H1 (cell line): ENCODE measurements at regions not wholly inside any gene's neighbourhood (a gene's known extent, or its start where the extent isn't known, plus 50 kb on each side); places are given as distances from the start of the nearest gene placed in this dataset.

ENCODE experiments used
- CTCF ChIA-PET: fragments of 300-600 bp; sonication (Branson Sonifier 250); formaldehyde crosslinking; loops from one replicate; lab custom pipeline; 2021; ENCODE audit not compliant: partially characterized antibody; lab: Charles Lee
- POLR2A ChIA-PET: fragments of 300-600 bp; sonication (Branson Sonifier 250); formaldehyde crosslinking; loops from one replicate; lab custom pipeline; 2021; ENCODE audit warnings: inconsistent platforms; ENCODE audit not compliant: partially characterized antibody; lab: Charles Lee
- DNase-seq, 2 experiments: peaks; one replicate each; pipeline versions ENCODE4 v3.0.0 to v3.0.0-alpha.2; 2010 to 2022; ENCODE audit warnings: low spot score in 2 of 2, low read depth in 1 of 2, mixed read lengths in 1 of 2
- FAIRE-seq: peaks from 2 replicates; lab custom pipeline; 2011; peaks lifted over from hg19 to GRCh38; lab: Jason Lieb, UNC
- H2AFZ ChIP-seq: 2 replicates; pipeline ENCODE4 v1.8.1; 2012; ENCODE audit warnings: low read length, inconsistent platforms
- H2AK5ac ChIP-seq: 2 replicates; pipeline ENCODE4 v1.6.1; 2013; ENCODE audit warnings: low read depth, low read length
- H2BK120ac ChIP-seq: replicated peaks from 2 replicates; pipeline ENCODE3; 2013; ENCODE audit warnings: low read depth, low read length, inconsistent platforms
- H2BK12ac ChIP-seq: 2 replicates; pipeline ENCODE4 v1.6.1; 2013; ENCODE audit warnings: low read depth, low read length
- H2BK15ac ChIP-seq: 2 replicates; pipeline ENCODE4 v1.6.1; 2013; ENCODE audit warnings: low read length
- H2BK20ac ChIP-seq: 2 replicates; pipeline ENCODE4 v1.6.1; 2013; ENCODE audit warnings: low read length
- H2BK5ac ChIP-seq: 2 replicates; pipeline ENCODE4 v1.6.1; 2013; ENCODE audit warnings: low read depth, low read length
- H3K14ac ChIP-seq: 2 replicates; pipeline ENCODE4 v1.6.1; 2013; ENCODE audit warnings: inconsistent platforms; ENCODE audit not compliant: insufficient read length
- H3K18ac ChIP-seq: 2 replicates; pipeline ENCODE4 v1.6.1; 2013; ENCODE audit warnings: low read length; ENCODE audit errors: extremely low read depth
- H3K23ac ChIP-seq: 2 replicates; pipeline ENCODE4 v1.6.1; 2013; ENCODE audit warnings: inconsistent platforms; ENCODE audit not compliant: insufficient read length
- H3K23me2 ChIP-seq: 2 replicates; pipeline ENCODE4 v1.6.1; 2013; ENCODE audit warnings: low read depth, low read length
- H3K27ac ChIP-seq: 2 replicates; pipeline ENCODE4 v1.6.1; 2011; ENCODE audit warnings: low read depth, low read length, inconsistent platforms
- H3K27me3 ChIP-seq, 4 experiments: replicated peaks in 1 of 4; 1 replicate in 1 of 4; 2 replicates in 3 of 4; pipeline versions ENCODE4 v1.6.1 to v1.8.1; 2011 to 2013; ENCODE audit warnings: low read length in 3 of 4, mild to moderate bottlenecking in 3 of 4, inconsistent platforms in 2 of 4, mixed read lengths in 2 of 4, moderate library complexity in 1 of 4; ENCODE audit not compliant: control insufficient read depth in 3 of 4, insufficient read depth in 3 of 4; ENCODE audit errors: extremely low read depth in 1 of 4
- H3K36me3 ChIP-seq, 4 experiments: 2 replicates each; pipeline versions ENCODE4 v1.6.1 to v1.8.1; 2011 to 2013; ENCODE audit warnings: mild to moderate bottlenecking in 4 of 4, low read length in 3 of 4, moderate library complexity in 2 of 4, control low read depth in 1 of 4, inconsistent platforms in 1 of 4; ENCODE audit not compliant: insufficient read depth in 4 of 4, control insufficient read depth in 2 of 4
- H3K4ac ChIP-seq: replicated peaks from 2 replicates; pipeline ENCODE3; 2013; ENCODE audit warnings: low read length, low read depth, mixed read lengths, inconsistent platforms; ENCODE audit not compliant: insufficient read length
- H3K4me1 ChIP-seq, 4 experiments: replicated peaks in 1 of 4; 1 replicate in 1 of 4; 2 replicates in 3 of 4; pipeline versions ENCODE4 v1.6.1 to v1.8.1; 2011 to 2013; ENCODE audit warnings: low read length in 3 of 4, inconsistent platforms in 2 of 4, mixed read lengths in 1 of 4; ENCODE audit not compliant: insufficient read depth in 4 of 4, control insufficient read depth in 3 of 4
- H3K4me2 ChIP-seq, 2 experiments: 2 replicates each; pipeline versions ENCODE4 v1.6.1 to v1.8.1; 2011 to 2013; ENCODE audit warnings: low read depth in 2 of 2, low read length in 2 of 2, control low read depth in 1 of 2, inconsistent platforms in 1 of 2, mild to moderate bottlenecking in 1 of 2; ENCODE audit not compliant: insufficient read depth in 1 of 2
- H3K4me3 ChIP-seq, 4 experiments: fragments of 200-600, 300-600 bp in 1 of 4; sonication (generic), shearing (Covaris generic), sonication (Bioruptor Twin) in 1 of 4; 2 replicates each; pipeline versions ENCODE4 v1.5.1 to v1.8.1; 2011 to 2016; ENCODE audit warnings: low read length in 4 of 4, low read depth in 3 of 4, control low read depth in 2 of 4, inconsistent platforms in 2 of 4, mild to moderate bottlenecking in 2 of 4, mixed read lengths in 1 of 4, moderate library complexity in 1 of 4; ENCODE audit not compliant: insufficient read depth in 2 of 4; ENCODE audit errors: extremely low read depth in 1 of 4
- H3K56ac ChIP-seq: replicated peaks from 2 replicates; pipeline ENCODE3; 2013; ENCODE audit warnings: low read depth, mild to moderate bottlenecking, mixed read lengths, low read length, inconsistent platforms; ENCODE audit not compliant: insufficient read length
- H3K79me1 ChIP-seq: 2 replicates; pipeline ENCODE4 v1.6.1; 2013; ENCODE audit warnings: low read depth, low read length, control low read depth
- H3K79me2 ChIP-seq, 2 experiments: 2 replicates each; pipeline versions ENCODE4 v1.6.1 to v1.8.1; 2012 to 2013; ENCODE audit warnings: low read length in 2 of 2, mild to moderate bottlenecking in 2 of 2, inconsistent platforms in 1 of 2; ENCODE audit not compliant: insufficient read depth in 2 of 2, control insufficient read depth in 1 of 2
- H3K9ac ChIP-seq, 4 experiments: replicated peaks in 1 of 4; 1 replicate in 1 of 4; 2 replicates in 3 of 4; pipeline versions ENCODE4 v1.6.1 to v1.8.1; 2011 to 2013; ENCODE audit warnings: low read depth in 3 of 4, low read length in 3 of 4, control low read depth in 2 of 4, mild to moderate bottlenecking in 2 of 4, moderate library complexity in 2 of 4, inconsistent platforms in 1 of 4; ENCODE audit errors: extremely low read depth in 1 of 4
- H3K9me3 ChIP-seq, 2 experiments: 2 replicates each; pipeline versions ENCODE4 v1.6.1 to v1.8.1; 2012 to 2013; ENCODE audit warnings: mild to moderate bottlenecking in 2 of 2, moderate library complexity in 2 of 2, control low read depth in 1 of 2, inconsistent platforms in 1 of 2, low read depth in 1 of 2, low read length in 1 of 2, mixed read lengths in 1 of 2; ENCODE audit not compliant: insufficient read depth in 2 of 2
- H4K20me1 ChIP-seq, 2 experiments: replicated peaks in 1 of 2; 2 replicates each; pipeline versions ENCODE3 to v1.8.1; 2011 to 2013; ENCODE audit warnings: inconsistent platforms in 2 of 2, low read length in 2 of 2, mild to moderate bottlenecking in 1 of 2; ENCODE audit not compliant: insufficient read depth in 2 of 2, control insufficient read depth in 1 of 2
- H4K5ac ChIP-seq: 2 replicates; pipeline ENCODE4 v1.6.1; 2013; ENCODE audit warnings: low read length, low read depth, mixed read lengths, inconsistent platforms; ENCODE audit not compliant: insufficient read length
- H4K8ac ChIP-seq: 2 replicates; pipeline ENCODE4 v1.8.0; 2013; ENCODE audit warnings: mild to moderate bottlenecking, moderate library complexity, low read length, inconsistent platforms; ENCODE audit not compliant: insufficient read depth; ENCODE audit errors: extremely low read depth
- H4K91ac ChIP-seq: replicated peaks from 2 replicates; pipeline ENCODE3; 2013; ENCODE audit warnings: low read length, mixed read lengths, inconsistent platforms; ENCODE audit not compliant: insufficient read length
- CBX5 ChIP-seq: fragments of 300-800, 300-1000 bp; sonication (generic); IDR thresholded peaks from 2 replicates; pipeline ENCODE4 v1.7.1; 2016; ENCODE audit warnings: antibody characterized with exemption, low read length, low read depth
- HDAC2 ChIP-seq, 2 experiments: fragments of 300-600 bp in 1 of 2; sonication (generic) in 1 of 2; IDR thresholded peaks; 2 replicates each; pipeline ENCODE4 v1.6.1; 2011 to 2012; ENCODE audit warnings: low read depth in 2 of 2, low read length in 2 of 2, mild to moderate bottlenecking in 2 of 2, moderate library complexity in 2 of 2, borderline replicate concordance in 1 of 2, inconsistent platforms in 1 of 2
- JUN ChIP-seq: IDR thresholded peaks from 2 replicates; pipeline ENCODE4 v1.6.1; 2011; ENCODE audit warnings: low read depth, mild to moderate bottlenecking, improper control_type of control experiment, low read length
- whole genome bisulfite sequencing, 2 experiments: shearing (Covaris generic) in 1 of 2; methylation state at CpG; one replicate each; pipeline versions ENCODE4 v1.1.6 to v1.1.7; 2013 to 2015; ENCODE audit warnings: low lambda C conversion rate in 2 of 2, mixed read lengths in 2 of 2, inconsistent platforms in 1 of 2, low coverage in 1 of 2, missing lambda C conversion rate in 1 of 2; ENCODE audit not compliant: insufficient replicate concordance in 2 of 2, insufficient coverage in 1 of 2, insufficient read length in 1 of 2; ENCODE audit errors: extremely low coverage in 1 of 2, missing lambda C conversion rate in 1 of 2; 5-methylcytosine and 5-hydroxymethylcytosine counted together

GRCh38 chr9:104240890-104241289 lies 146.8 kb downstream of the SMC2 start:
- no peaks in the 10 kb centered on the region for H3K79me2 ChIP-seq
- DNase-seq (no peak), FAIRE-seq (no peak)
- H2BK20ac ChIP-seq: no peak overlapping the region
- H2BK15ac ChIP-seq: no peak overlapping the region
- no peak overlapping the region for H3K23ac ChIP-seq
- TF ChIP-seq HDAC2 (IDR thresholded peaks at IDR 0.05; ENCODE audit: borderline replicate concordance in 1 of 2, low read depth in 2 of 2, low read length in 2 of 2) (no peak), CBX5 (no peak), JUN (no peak)
- H2BK120ac ChIP-seq: no peak overlapping the region
- H3K9me3 ChIP-seq: peaks cover 4% of the 10 kb centered on the region in 2 experiments; a peak in 3 of 4 replicates
- no peak overlapping the region for H4K91ac ChIP-seq
- no peak overlapping the region for H3K4ac ChIP-seq
- ChIA-PET POLR2A (no interaction called here), CTCF (no interaction called here)
- no peak overlapping the region for H3K4me2 ChIP-seq
- H3K9ac ChIP-seq: no peak overlapping the region
- H2AFZ ChIP-seq: no peak overlapping the region
- H4K5ac ChIP-seq: no peak overlapping the region
- no peaks in the 10 kb centered on the region for H3K4me1 ChIP-seq
- no peaks in the 10 kb centered on the region for H4K20me1 ChIP-seq
- H3K4me3 ChIP-seq: no peak overlapping the region
- H3K27me3 ChIP-seq: no peaks in the 10 kb centered on the region
- H3K23me2 ChIP-seq: no peaks in the 10 kb centered on the region
- no peak overlapping the region for H4K8ac ChIP-seq
- H3K27ac ChIP-seq: no peak overlapping the region
- WGBS, 2 experiments: 83% methylated on average over 2 of the region's 2 CpGs; no CpG with 5 or more reads in 1 of the 2 experiments
- H2BK5ac ChIP-seq: no peak overlapping the region
- H3K36me3 ChIP-seq: 0 out of 8 replicates have a peak, but pooled peaks cover 0 to 4% (median 0%) of the 10 kb centered on the region in 4 experiments
- H2BK12ac ChIP-seq: no peak overlapping the region
- no peak overlapping the region for H3K56ac ChIP-seq
- H3K18ac ChIP-seq: no peak overlapping the region
- no peaks in the 10 kb centered on the region for H3K79me1 ChIP-seq
- no peak overlapping the region for H2AK5ac ChIP-seq
- no peak overlapping the region for H3K14ac ChIP-seq
